H9 (cell line): ENCODE measurements at regions not wholly inside any gene's neighbourhood (a gene's known extent, or its start where the extent isn't known, plus 50 kb on each side); places are given as distances from the start of the nearest gene placed in this dataset.

Source experiments
- DNase-seq: peaks from one replicate; pipeline ENCODE4 v3.0.0-alpha.2; 2017
- H2AFZ ChIP-seq: one replicate; pipeline ENCODE4 v1.6.1; 2013; ENCODE audit warnings: mild to moderate bottlenecking, low read length, control low read depth, moderate library complexity
- H2AK5ac ChIP-seq: 2 replicates; pipeline ENCODE4 v1.6.1; 2013; ENCODE audit warnings: low read length, control low read depth, mixed read lengths; ENCODE audit not compliant: insufficient read length
- H2BK120ac ChIP-seq: one replicate; pipeline ENCODE4 v1.6.1; 2013; ENCODE audit warnings: low read depth, mild to moderate bottlenecking, low read length, control low read depth, inconsistent platforms; ENCODE audit not compliant: poor library complexity, severe bottlenecking
- H2BK12ac ChIP-seq: 2 replicates; pipeline ENCODE4 v1.6.1; 2013; ENCODE audit warnings: low read length, control low read depth, mixed read lengths, low read depth; ENCODE audit not compliant: insufficient read length
- H2BK15ac ChIP-seq: 2 replicates; pipeline ENCODE4 v1.6.1; 2013; ENCODE audit warnings: low read depth, low read length, control low read depth
- H2BK20ac ChIP-seq: one replicate; pipeline ENCODE4 v1.6.1; 2013; ENCODE audit warnings: low read depth, mild to moderate bottlenecking, low read length, control low read depth, inconsistent platforms; ENCODE audit not compliant: poor library complexity, severe bottlenecking
- H2BK5ac ChIP-seq: 2 replicates; pipeline ENCODE4 v1.6.1; 2013; ENCODE audit warnings: low read length, control low read depth, mixed read lengths; ENCODE audit not compliant: insufficient read length
- H3K14ac ChIP-seq: 2 replicates; pipeline ENCODE4 v1.6.1; 2013; ENCODE audit warnings: low read length, control low read depth; ENCODE audit not compliant: insufficient read depth
- H3K18ac ChIP-seq: 2 replicates; pipeline ENCODE4 v1.6.1; 2013; ENCODE audit warnings: low read depth, mild to moderate bottlenecking, mixed read lengths, low read length, control low read depth; ENCODE audit not compliant: insufficient read length
- H3K23ac ChIP-seq: 2 replicates; pipeline ENCODE4 v1.6.1; 2013; ENCODE audit warnings: low read length, control low read depth, mixed read lengths, low read depth; ENCODE audit not compliant: insufficient read length
- H3K23me2 ChIP-seq: 2 replicates; pipeline ENCODE4 v1.6.1; 2013; ENCODE audit warnings: low read depth, mild to moderate bottlenecking, mixed read lengths, low read length, control low read depth; ENCODE audit not compliant: insufficient read length, poor library complexity, severe bottlenecking
- H3K27ac ChIP-seq: 2 replicates; pipeline ENCODE4 v1.5.1; 2013; ENCODE audit warnings: low read length, control low read depth, mixed read lengths, low read depth; ENCODE audit not compliant: insufficient read length
- H3K27me3 ChIP-seq: 2 replicates; pipeline ENCODE4 v1.6.1; 2013; ENCODE audit warnings: low read length, control low read depth, inconsistent platforms; ENCODE audit not compliant: insufficient read depth
- H3K4ac ChIP-seq: 2 replicates; pipeline ENCODE4 v1.6.1; 2013; ENCODE audit warnings: low read depth, mild to moderate bottlenecking, control low read depth, inconsistent platforms, low read length, moderate library complexity
- H3K4me1 ChIP-seq: 2 replicates; pipeline ENCODE4 v1.6.1; 2013; ENCODE audit warnings: low read length, control low read depth, inconsistent platforms; ENCODE audit not compliant: insufficient read depth
- H3K4me2 ChIP-seq: 2 replicates; pipeline ENCODE4 v1.6.1; 2013; ENCODE audit warnings: low read length, control low read depth, mixed read lengths; ENCODE audit not compliant: insufficient read length, insufficient read depth
- H3K56ac ChIP-seq: 2 replicates; pipeline ENCODE4 v1.6.1; 2013; ENCODE audit warnings: low read depth, mild to moderate bottlenecking, mixed read lengths, low read length, control low read depth; ENCODE audit not compliant: insufficient read length
- H3K79me1 ChIP-seq: 2 replicates; pipeline ENCODE4 v1.6.1; 2013; ENCODE audit warnings: low read depth, mild to moderate bottlenecking, moderate library complexity, low read length, control low read depth, inconsistent platforms; ENCODE audit not compliant: insufficient read depth, poor library complexity, severe bottlenecking
- H3K79me2 ChIP-seq: 2 replicates; pipeline ENCODE4 v1.6.1; 2013; ENCODE audit warnings: low read length, control low read depth, inconsistent platforms; ENCODE audit not compliant: insufficient read depth
- H3K9ac ChIP-seq: 2 replicates; pipeline ENCODE4 v1.6.1; 2013; ENCODE audit warnings: low read length, control low read depth, mixed read lengths; ENCODE audit not compliant: insufficient read length; ENCODE audit errors: extremely low read depth
- H3K9me3 ChIP-seq: one replicate; pipeline ENCODE4 v1.6.1; 2013; ENCODE audit warnings: low read depth, low read length, inconsistent platforms; ENCODE audit not compliant: control insufficient read depth
- H3T11ph ChIP-seq: one replicate; pipeline ENCODE4 v1.6.1; 2013; ENCODE audit warnings: mild to moderate bottlenecking, low read length, control low read depth, inconsistent platforms
- H4K20me1 ChIP-seq: one replicate; pipeline ENCODE4 v1.6.1; 2013; ENCODE audit not compliant: control insufficient read depth, insufficient read length, insufficient read depth
- H4K5ac ChIP-seq: 2 replicates; pipeline ENCODE4 v1.6.1; 2013; ENCODE audit warnings: low read depth, mild to moderate bottlenecking, mixed read lengths, low read length, control low read depth; ENCODE audit not compliant: insufficient read length
- H4K8ac ChIP-seq: replicated peaks from 2 replicates; pipeline ENCODE4 v1.6.1; 2013; ENCODE audit warnings: low read length, control low read depth, mixed read lengths, low read depth; ENCODE audit not compliant: insufficient read length
- H4K91ac ChIP-seq: 2 replicates; pipeline ENCODE4 v1.6.1; 2013; ENCODE audit warnings: low read depth, mild to moderate bottlenecking, moderate library complexity, mixed read lengths, low read length, control low read depth; ENCODE audit not compliant: insufficient read length
- H3K27ac Mint-ChIP-seq, 3 experiments: 2 replicates in 2 of 3; 3 replicates in 1 of 3; pipeline ENCODE4 v1.8.0; 2020 to 2021; ENCODE audit warnings: mixed read lengths in 3 of 3, mild to moderate bottlenecking in 1 of 3, moderate library complexity in 1 of 3
- H3K27me3 Mint-ChIP-seq: 2 replicates; pipeline ENCODE4 v1.8.0; 2021; ENCODE audit warnings: low read depth, mild to moderate bottlenecking, moderate library complexity, mixed read lengths
- H3K36me3 Mint-ChIP-seq, 3 experiments: 2 replicates in 2 of 3; 3 replicates in 1 of 3; pipeline ENCODE4 v1.8.0; 2020 to 2021; ENCODE audit warnings: low read depth in 3 of 3, mixed read lengths in 3 of 3; ENCODE audit not compliant: insufficient read depth in 1 of 3
- H3K4me1 Mint-ChIP-seq, 2 experiments: 2 replicates each; pipeline ENCODE4 v1.8.0; 2020; ENCODE audit warnings: mixed read lengths in 2 of 2
- H3K4me3 Mint-ChIP-seq, 2 experiments: 2 replicates in 1 of 2; 3 replicates in 1 of 2; pipeline ENCODE4 v1.8.0; 2020 to 2021; ENCODE audit warnings: mild to moderate bottlenecking in 2 of 2, mixed read lengths in 2 of 2, moderate library complexity in 1 of 2
- H3K9me3 Mint-ChIP-seq, 2 experiments: 2 replicates in 1 of 2; 3 replicates in 1 of 2; pipeline ENCODE4 v1.8.0; 2020; ENCODE audit warnings: mild to moderate bottlenecking in 2 of 2, mixed read lengths in 2 of 2, moderate library complexity in 1 of 2
- WGBS: extraction: QIAGEN DNeasy Blood & Tissue Kit; methylation state at CpG from one replicate; pipeline ENCODE4 v1.1.7; 2013; ENCODE audit warnings: missing lambda C conversion rate, low lambda C conversion rate, mixed read lengths; ENCODE audit not compliant: insufficient read length; ENCODE audit errors: extremely low coverage; 5-methylcytosine and 5-hydroxymethylcytosine counted together
- TF ChIP-seq, protein P1 (sequence below): fragments of 200-600 bp; sonication (generic); conservative IDR thresholded peaks from 3 replicates; pipeline ENCODE4 v1.8.0; 2021; ENCODE audit warnings: antibody characterized with exemption, mild to moderate bottlenecking

DNA sequence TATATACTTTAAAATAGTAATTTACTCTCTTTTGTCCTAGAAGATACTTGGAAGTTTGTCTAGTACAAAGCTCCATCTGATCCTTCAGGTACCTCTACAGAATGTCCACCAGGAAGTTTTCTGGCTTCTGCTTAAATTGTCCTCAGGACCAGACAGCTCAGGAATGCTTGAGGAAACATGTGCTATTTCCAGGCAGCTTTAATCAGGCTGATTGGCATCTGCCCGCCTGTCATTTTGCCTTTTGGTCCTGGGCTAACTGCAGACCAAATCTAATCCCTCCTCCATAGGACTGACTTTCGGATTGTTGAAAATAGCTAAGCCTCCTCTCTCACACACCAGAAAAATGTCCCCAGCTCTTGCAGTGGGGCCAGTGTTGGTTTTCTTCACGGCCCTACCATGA, 113.4 kb upstream of the RGMA start:
- Mint-ChIP-seq H3K4me1 (peaks cover 28 to 29% of the 10 kb centered on the region in 2 experiments), H3K4me3 (no peak overlapping the region), H3K27ac (no peak overlapping the region), H3K9me3 (peaks cover 2% of the 10 kb centered on the region in 2 experiments; a peak in 2 of 5 replicates), H3K36me3 (peaks cover 0 to 4% (median 1%) of the 10 kb centered on the region in 3 experiments; a peak in 2 of 7 replicates), H3K27me3 (peaks cover 18% of the 10 kb centered on the region)
- H4K5ac ChIP-seq: no peak overlapping the region
- H2AK5ac ChIP-seq: no peak overlapping the region
- H2AFZ ChIP-seq: no peak overlapping the region
- no peak overlapping the region for H2BK15ac ChIP-seq
- H3K4me1 ChIP-seq: peaks cover 7% of the 10 kb centered on the region; the same call in 1 of the 2 replicates
- H2BK5ac ChIP-seq: no peak overlapping the region
- no peak overlapping the region for H4K8ac ChIP-seq
- no peak overlapping the region for H2BK12ac ChIP-seq
- no peaks in the 10 kb centered on the region for H3K9me3 ChIP-seq
- WGBS: no CpG with 5 or more reads among the region's 3 CpGs
- H3K4me2 ChIP-seq: no peak overlapping the region
- H3K18ac ChIP-seq: no peak overlapping the region
- no peak overlapping the region for H3K56ac ChIP-seq
- H3K23me2 ChIP-seq: no peaks in the 10 kb centered on the region
- H3K27me3 ChIP-seq: no peaks in the 10 kb centered on the region; the same call in 1 of the 2 replicates
- H3K4ac ChIP-seq: no peak overlapping the region
- no peak overlapping the region for H2BK120ac ChIP-seq
- H4K91ac ChIP-seq: no peak overlapping the region
- TF ChIP-seq, protein P1, sequence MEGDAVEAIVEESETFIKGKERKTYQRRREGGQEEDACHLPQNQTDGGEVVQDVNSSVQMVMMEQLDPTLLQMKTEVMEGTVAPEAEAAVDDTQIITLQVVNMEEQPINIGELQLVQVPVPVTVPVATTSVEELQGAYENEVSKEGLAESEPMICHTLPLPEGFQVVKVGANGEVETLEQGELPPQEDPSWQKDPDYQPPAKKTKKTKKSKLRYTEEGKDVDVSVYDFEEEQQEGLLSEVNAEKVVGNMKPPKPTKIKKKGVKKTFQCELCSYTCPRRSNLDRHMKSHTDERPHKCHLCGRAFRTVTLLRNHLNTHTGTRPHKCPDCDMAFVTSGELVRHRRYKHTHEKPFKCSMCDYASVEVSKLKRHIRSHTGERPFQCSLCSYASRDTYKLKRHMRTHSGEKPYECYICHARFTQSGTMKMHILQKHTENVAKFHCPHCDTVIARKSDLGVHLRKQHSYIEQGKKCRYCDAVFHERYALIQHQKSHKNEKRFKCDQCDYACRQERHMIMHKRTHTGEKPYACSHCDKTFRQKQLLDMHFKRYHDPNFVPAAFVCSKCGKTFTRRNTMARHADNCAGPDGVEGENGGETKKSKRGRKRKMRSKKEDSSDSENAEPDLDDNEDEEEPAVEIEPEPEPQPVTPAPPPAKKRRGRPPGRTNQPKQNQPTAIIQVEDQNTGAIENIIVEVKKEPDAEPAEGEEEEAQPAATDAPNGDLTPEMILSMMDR: no peak
- no peak overlapping the region for H3K23ac ChIP-seq
- no peaks in the 10 kb centered on the region for H3K79me1 ChIP-seq
- H3K14ac ChIP-seq: no peak overlapping the region
- H3K9ac ChIP-seq: no peak overlapping the region
- DNase-seq: no peak
- no peak overlapping the region for H3T11ph ChIP-seq
- H2BK20ac ChIP-seq: no peak overlapping the region
- no peaks in the 10 kb centered on the region for H3K79me2 ChIP-seq
- H3K27ac ChIP-seq: no peak overlapping the region
- no peaks in the 10 kb centered on the region for H4K20me1 ChIP-seq
